Naive thymus-derived CD8-positive, alpha-beta T cell (primary cell): ENCODE measurements at regions not wholly inside any gene's neighbourhood (a gene's known extent, or its start where the extent isn't known, plus 50 kb on each side); places are given as distances from the start of the nearest gene placed in this dataset.

Experiments
- ATAC-seq, 2 donors: fragments of 150-1000 bp; cut with Tn5 transposase in 1 of 2; sonication (Bioruptor Pico), chemical (Tn5 transposase) in 1 of 2; 1 replicate in 1 of 2; 2 replicates in 1 of 2; pipeline ENCODE4 v1.10.0; 2021; ENCODE audit warnings: mild to moderate bottlenecking in 2 of 2, moderate library complexity in 2 of 2
- POLR2A ChIA-PET: fragments of 350-600 bp; sonication (Branson Sonifier 250); formaldehyde crosslinking; loops from one replicate; lab custom pipeline; 2021; ENCODE audit warnings: antibody characterized with exemption; lab: Charles Lee
- DNase-seq, 10 donors: peaks; one replicate each; pipeline versions ENCODE4 v3.0.0 to v3.0.0-alpha.2; 2020 to 2022
- H3K27ac Mint-ChIP-seq, 10 donors: one replicate each; pipeline ENCODE4 v1.8.0; 2020 to 2022; ENCODE audit warnings: mild to moderate bottlenecking in 10 of 10, mixed read lengths in 10 of 10, moderate library complexity in 4 of 10, inconsistent platforms in 1 of 10
- H3K27me3 Mint-ChIP-seq, 5 donors: one replicate each; pipeline ENCODE4 v1.8.0; 2021 to 2022; ENCODE audit warnings: mixed read lengths in 5 of 5
- H3K36me3 Mint-ChIP-seq, 3 donors: one replicate each; pipeline ENCODE4 v1.8.0; 2020 to 2022; ENCODE audit warnings: mixed read lengths in 3 of 3, mild to moderate bottlenecking in 2 of 3, inconsistent platforms in 1 of 3
- H3K4me1 Mint-ChIP-seq, 4 donors: one replicate each; pipeline ENCODE4 v1.8.0; 2021 to 2022; ENCODE audit warnings: mixed read lengths in 4 of 4
- H3K4me3 Mint-ChIP-seq, 10 donors: one replicate each; pipeline ENCODE4 v1.8.0; 2020 to 2022; ENCODE audit warnings: mild to moderate bottlenecking in 10 of 10, mixed read lengths in 10 of 10, moderate library complexity in 6 of 10, inconsistent platforms in 1 of 10
- H3K9me3 Mint-ChIP-seq, 9 donors: one replicate each; pipeline ENCODE4 v1.8.0; 2020 to 2022; ENCODE audit warnings: mixed read lengths in 9 of 9, mild to moderate bottlenecking in 3 of 9, inconsistent platforms in 1 of 9, moderate library complexity in 1 of 9

DNA sequence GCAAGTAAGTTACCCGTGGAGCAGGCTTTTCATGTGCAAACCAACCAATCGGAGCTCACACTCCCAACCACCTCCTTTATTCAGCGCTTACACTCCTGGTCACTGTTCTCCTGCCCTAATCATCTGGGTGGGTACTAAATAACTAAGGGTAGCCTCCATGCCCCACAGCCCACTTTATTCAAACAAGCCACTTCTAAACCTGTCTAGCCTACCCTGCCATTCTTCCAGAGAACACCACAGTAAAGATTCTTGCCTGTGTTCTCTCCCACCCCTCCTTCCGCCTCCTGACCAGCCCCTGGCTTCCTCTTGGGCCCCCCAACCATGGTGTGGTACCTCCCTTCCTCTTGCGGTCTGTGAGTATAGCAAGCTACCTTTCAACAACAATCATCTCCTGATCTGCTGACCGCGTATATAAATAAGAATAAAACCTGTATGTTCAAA is 581.9 kb downstream of the VRK1 start:
- H3K27me3 Mint-ChIP-seq = no peaks in the 10 kb centered on the region
- H3K4me1 Mint-ChIP-seq = peaks cover 26 to 60% (median 47%) of the 10 kb centered on the region in 4 donors
- POLR2A ChIA-PET = interaction anchor here (0.5 to 1.2 kb wide), 7 partner anchors 11 to 1769 kb away, joined by 3 to 4 read pairs (median 3); no protein-coding TSS in a partner anchor
- H3K4me3 Mint-ChIP-seq = peak overlapping the region; percentile 49 to 91 (median 82)
- H3K36me3 Mint-ChIP-seq = peaks cover 0 to 3% (median 0%) of the 10 kb centered on the region in 3 donors
- DNase-seq = peak in 8 of 10 donors; percentile 4 to 69 (median 42)
- H3K27ac Mint-ChIP-seq = peak overlapping the region; percentile 7 to 92 (median 72)
- H3K9me3 Mint-ChIP-seq = peaks cover 0 to 5% (median 0%) of the 10 kb centered on the region in 9 donors
- ATAC-seq = peak; percentile 73 to 88

DNA sequence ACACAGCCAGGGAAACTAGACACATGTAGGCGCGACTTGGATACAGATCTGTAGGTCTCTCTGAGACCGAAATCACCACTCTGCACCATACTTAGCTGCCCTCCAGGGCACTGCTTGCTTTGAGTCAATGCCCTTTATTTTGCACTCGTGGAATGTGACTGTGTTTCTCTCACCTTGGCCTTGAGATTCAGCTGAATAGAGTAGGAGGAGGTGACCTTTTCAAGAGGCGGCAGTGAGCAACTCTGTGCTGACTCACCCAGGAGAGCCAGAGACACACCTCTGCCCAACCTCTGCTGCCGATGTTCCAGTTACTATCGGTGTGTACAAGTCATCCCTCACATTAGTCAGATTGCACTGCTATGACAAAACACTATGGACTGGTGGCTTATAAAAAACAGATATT is 583.4 kb downstream of the VRK1 start:
- Mint-ChIP-seq H3K27me3 (no peaks in the 10 kb centered on the region), H3K9me3 (peaks cover 0 to 5% (median 0%) of the 10 kb centered on the region in 9 donors), H3K4me1 (peaks cover 24 to 59% (median 46%) of the 10 kb centered on the region in 4 donors), H3K27ac (peak overlapping the region in 5 of 10 donors; percentile 15 to 89 (median 32)), H3K4me3 (peak overlapping the region in 4 of 10 donors; percentile 71 to 85 (median 81)), H3K36me3 (peaks cover 0 to 3% (median 0%) of the 10 kb centered on the region in 3 donors)
- peak in 1 of 10 donors; percentile 31 for DNase-seq
- POLR2A ChIA-PET = no interaction called here
- ATAC-seq = no peak

DNA sequence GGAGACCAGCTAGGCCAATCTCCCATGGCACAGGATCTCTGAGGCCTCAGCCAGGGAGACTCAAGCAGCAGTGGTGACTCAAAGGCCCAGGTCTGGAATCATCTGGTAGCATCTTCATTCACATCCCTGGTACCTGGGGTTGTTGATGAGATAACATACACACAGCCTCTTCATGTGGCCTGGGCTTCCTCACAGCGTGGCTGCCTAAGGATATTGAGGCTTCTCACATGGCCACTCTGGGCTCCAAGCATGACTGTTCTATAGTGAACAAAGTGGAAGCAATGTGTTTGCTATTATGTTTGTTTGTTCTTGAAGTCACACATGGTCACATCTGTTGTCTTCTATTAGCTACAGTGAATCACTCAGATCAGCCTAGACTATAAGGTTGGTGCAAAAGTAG is 584.1 kb downstream of the VRK1 start:
- Mint-ChIP-seq H3K4me1 (peaks cover 27 to 55% (median 46%) of the 10 kb centered on the region in 4 donors), H3K4me3 (no peak overlapping the region), H3K27me3 (no peaks in the 10 kb centered on the region), H3K36me3 (peaks cover 0 to 3% (median 0%) of the 10 kb centered on the region in 3 donors), H3K27ac (peak overlapping the region in 3 of 10 donors; percentile 1 to 61 (median 15)), H3K9me3 (peaks cover 0 to 5% (median 0%) of the 10 kb centered on the region in 9 donors)
- DNase-seq = no peak
- no peak for ATAC-seq
- POLR2A ChIA-PET = no interaction called here

DNA sequence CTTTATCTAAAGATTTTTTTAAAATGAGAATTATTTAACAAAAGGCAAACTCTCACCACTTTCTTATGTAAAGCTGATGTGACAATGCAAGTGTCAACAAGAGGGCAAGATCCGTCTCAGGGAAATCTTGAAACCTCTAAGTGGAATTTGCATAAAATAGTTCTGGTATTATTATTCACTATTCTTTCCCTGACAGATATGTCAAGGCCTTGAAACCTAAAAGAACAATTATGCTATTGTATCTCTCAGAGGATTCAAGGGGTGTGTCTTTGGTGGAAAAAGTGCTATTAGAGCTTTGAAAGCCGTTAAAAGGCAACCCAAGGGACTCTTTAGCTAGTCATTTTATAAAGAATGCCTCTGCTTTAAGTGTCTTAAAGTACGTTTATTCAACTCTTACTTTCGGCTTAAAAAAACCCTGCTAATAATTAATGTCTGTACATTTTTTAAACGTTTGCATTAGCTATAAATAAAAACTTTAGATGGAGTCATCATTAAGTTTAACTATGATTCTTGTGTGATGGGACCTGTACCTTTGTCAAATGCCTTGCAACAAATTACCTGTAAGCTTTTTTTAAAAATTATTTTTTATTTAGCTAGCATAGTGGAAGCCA is 585.5 kb downstream of the VRK1 start:
- H3K27me3 Mint-ChIP-seq = no peaks in the 10 kb centered on the region
- POLR2A ChIA-PET = interaction anchor here (0.5 kb wide), 1 partner anchor 237 kb away, joined by 3 read pairs; no protein-coding TSS in a partner anchor
- DNase-seq (no peak), ATAC-seq (no peak)
- peaks cover 0 to 3% (median 0%) of the 10 kb centered on the region in 3 donors for H3K36me3 Mint-ChIP-seq
- no peak overlapping the region for H3K4me3 Mint-ChIP-seq
- H3K4me1 Mint-ChIP-seq = peaks cover 29 to 45% (median 38%) of the 10 kb centered on the region in 4 donors
- H3K27ac Mint-ChIP-seq = no peak overlapping the region
- peaks cover 0 to 5% (median 0%) of the 10 kb centered on the region in 9 donors for H3K9me3 Mint-ChIP-seq

DNA sequence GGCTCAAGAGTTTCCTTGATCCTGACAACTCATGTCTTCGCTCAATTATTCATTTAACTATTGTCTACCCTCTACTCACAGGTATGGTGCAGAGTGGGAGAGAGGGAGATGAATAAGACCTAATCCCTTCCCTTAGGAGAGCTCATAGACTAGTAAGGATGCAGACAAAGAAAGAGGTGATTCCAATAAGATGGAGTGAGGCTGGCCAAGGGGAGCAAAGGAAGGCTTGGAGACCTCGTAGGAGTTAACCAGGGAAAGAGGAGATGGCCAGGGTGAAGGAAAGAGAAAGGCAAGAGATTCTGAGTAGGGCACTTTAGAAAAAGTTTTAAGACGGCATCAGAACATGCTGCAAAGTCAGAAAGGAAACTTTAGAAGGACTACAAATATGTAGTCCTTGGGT is 588.5 kb downstream of the VRK1 start:
- H3K36me3 Mint-ChIP-seq = peaks cover 0 to 3% (median 0%) of the 10 kb centered on the region in 3 donors
- ATAC-seq = no peak
- H3K9me3 Mint-ChIP-seq = peaks cover 0 to 4% (median 0%) of the 10 kb centered on the region in 9 donors
- H3K27ac Mint-ChIP-seq = peak overlapping the region in 1 of 10 donors; percentile 2
- POLR2A ChIA-PET = no interaction called here
- no peaks in the 10 kb centered on the region for H3K27me3 Mint-ChIP-seq
- H3K4me1 Mint-ChIP-seq = peaks cover 7 to 15% (median 13%) of the 10 kb centered on the region in 4 donors
- DNase-seq = no peak
- no peak overlapping the region for H3K4me3 Mint-ChIP-seq

DNA sequence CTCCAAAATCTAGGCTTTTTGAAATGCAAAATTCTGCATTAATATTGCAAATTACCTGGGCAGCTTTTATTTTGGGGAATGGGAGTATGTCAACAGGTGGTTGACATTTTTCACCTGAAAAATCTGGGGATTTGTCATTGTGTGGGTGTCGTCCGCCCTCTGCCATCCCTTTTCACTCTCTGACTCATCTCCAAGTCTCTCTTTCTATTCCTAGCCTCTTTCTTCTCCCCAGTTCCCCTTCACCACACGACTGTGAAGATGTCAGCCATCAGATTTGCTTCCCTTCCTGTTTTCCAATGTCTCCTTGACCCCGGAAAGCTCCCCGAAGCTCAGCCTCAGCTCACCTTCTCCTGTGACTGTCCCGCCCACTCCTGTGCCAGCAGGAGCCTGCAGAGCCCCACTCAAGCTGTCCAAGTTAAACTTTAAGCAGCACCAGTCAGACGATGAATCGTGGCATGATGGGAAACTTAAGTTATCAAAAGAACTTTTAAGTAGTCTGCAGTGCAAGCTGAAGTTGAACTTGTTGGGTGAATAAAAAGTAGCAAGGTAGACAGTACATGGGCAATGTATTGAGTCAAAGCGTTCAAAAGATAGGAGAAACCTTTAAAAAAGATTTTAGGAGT is 590.2 kb downstream of the VRK1 start:
- Mint-ChIP-seq H3K9me3 (no peaks in the 10 kb centered on the region), H3K4me3 (no peak overlapping the region), H3K36me3 (no peaks in the 10 kb centered on the region), H3K4me1 (peaks cover 0 to 7% (median 4%) of the 10 kb centered on the region in 4 donors), H3K27ac (peak overlapping the region in 1 of 10 donors; percentile 57), H3K27me3 (no peaks in the 10 kb centered on the region)
- ATAC-seq (no peak), DNase-seq (no peak)
- POLR2A ChIA-PET = no interaction called here

DNA sequence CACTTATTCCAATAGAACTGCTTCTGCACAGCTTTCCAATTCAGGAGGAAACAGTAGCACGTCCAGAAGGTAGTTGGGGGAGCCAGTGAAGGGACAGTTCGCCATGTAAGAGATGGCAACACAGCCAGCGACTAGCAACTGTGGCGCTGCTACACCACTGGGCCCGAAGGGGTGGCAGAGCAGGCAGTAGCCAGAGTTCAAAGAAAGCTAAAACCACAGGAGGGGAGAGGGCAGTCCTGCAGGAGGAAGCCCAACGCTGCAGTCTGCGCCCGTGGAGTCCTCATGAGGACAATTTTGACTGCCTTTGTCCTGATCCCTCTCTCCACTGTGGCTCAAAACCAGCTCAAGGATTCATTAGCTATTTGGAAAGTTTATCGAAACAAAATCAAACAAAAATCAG is 591.2 kb downstream of the VRK1 start:
- no peaks in the 10 kb centered on the region for H3K36me3 Mint-ChIP-seq
- peaks cover 0 to 7% (median 4%) of the 10 kb centered on the region in 4 donors for H3K4me1 Mint-ChIP-seq
- no peak overlapping the region for H3K4me3 Mint-ChIP-seq
- ATAC-seq (no peak), DNase-seq (no peak)
- H3K27me3 Mint-ChIP-seq = no peaks in the 10 kb centered on the region
- peak overlapping the region in 1 of 10 donors; percentile 47 for H3K27ac Mint-ChIP-seq
- POLR2A ChIA-PET = no interaction called here
- no peaks in the 10 kb centered on the region for H3K9me3 Mint-ChIP-seq

DNA sequence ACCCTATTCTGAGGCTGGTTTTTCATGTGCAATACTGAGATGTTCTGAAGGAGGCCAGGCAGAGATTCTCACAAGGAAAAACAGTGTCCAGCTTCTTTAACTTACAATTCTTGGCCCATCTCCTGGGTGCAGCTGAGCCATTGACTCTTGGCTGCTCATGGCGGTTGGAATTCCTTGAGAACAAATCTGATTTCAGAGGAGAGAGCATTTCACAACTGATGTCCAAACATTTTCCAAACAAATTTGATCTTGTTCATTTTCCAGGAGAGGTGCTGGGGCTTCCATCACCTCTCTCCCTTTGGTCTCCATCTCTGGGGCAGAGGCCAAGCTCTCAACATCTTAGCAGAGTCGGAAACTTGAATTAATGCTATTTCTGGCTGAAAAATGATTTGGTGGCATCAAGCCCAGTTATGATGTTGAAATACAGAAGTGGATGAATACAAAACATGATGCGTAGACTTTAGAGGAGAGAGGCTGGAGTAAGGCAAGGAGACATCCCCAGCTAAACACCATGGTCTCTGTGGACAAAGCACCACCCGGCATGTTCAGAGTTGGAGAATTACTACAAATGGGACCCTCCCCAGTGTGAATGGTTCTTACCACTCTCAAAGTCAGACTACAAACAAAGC is 593.0 kb downstream of the VRK1 start:
- H3K9me3 Mint-ChIP-seq = no peaks in the 10 kb centered on the region
- no peak overlapping the region for H3K4me3 Mint-ChIP-seq
- POLR2A ChIA-PET = interaction anchor here (1.1 kb wide), 1 partner anchor 500 kb away, joined by 3 read pairs; no protein-coding TSS in a partner anchor
- no peaks in the 10 kb centered on the region for H3K36me3 Mint-ChIP-seq
- DNase-seq (no peak), ATAC-seq (no peak)
- H3K27me3 Mint-ChIP-seq = no peaks in the 10 kb centered on the region
- H3K27ac Mint-ChIP-seq = no peak overlapping the region
- H3K4me1 Mint-ChIP-seq = peaks cover 2 to 7% (median 4%) of the 10 kb centered on the region in 4 donors

DNA sequence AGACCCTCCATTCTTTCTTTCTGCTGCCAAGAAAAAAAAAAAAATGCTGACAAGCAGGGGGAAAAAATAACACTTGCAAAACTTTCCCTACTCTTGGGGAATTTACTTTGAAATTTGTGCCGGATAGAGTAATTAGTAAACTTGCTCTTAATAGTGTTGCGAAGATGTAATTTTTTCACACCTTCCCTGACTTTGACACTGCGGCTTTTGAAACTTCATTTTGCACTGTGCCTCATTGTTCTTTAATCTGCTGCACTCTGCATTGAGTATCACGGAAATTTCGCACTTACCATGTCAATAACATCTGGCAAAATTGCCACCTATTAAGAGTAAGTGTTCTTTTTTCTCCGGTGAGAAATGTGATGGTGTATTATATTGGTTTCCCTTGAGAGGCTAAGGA is 596.1 kb downstream of the VRK1 start:
- Mint-ChIP-seq H3K27ac (peak overlapping the region in 1 of 10 donors; percentile 55), H3K4me3 (peak overlapping the region in 1 of 10 donors; percentile 30), H3K36me3 (no peaks in the 10 kb centered on the region), H3K27me3 (no peaks in the 10 kb centered on the region), H3K9me3 (no peaks in the 10 kb centered on the region), H3K4me1 (peaks cover 3 to 7% (median 4%) of the 10 kb centered on the region in 4 donors)
- POLR2A ChIA-PET = no interaction called here
- DNase-seq = peak in 1 of 10 donors; percentile 15
- no peak for ATAC-seq

DNA sequence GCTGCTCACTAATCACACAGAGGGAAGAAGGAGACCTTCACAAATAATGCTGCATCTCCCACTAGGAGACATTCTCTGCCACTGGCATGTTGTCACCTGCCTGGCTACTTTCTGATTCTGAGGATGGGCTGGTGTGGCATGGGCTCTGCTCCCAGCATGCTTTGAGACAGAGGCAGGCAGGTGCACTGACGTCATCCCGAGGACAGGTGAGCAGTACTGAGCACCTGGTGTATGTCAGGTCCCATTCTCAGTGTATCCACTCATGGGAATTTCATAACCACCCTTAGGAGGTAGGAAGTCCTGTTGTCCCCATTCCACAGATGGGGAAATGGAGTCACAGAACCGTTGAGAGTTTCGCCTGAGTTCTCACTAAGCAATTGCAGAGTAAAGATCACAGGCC is 597.9 kb downstream of the VRK1 start:
- no peak for DNase-seq
- H3K9me3 Mint-ChIP-seq = peaks cover 0 to 3% (median 0%) of the 10 kb centered on the region in 9 donors
- no peaks in the 10 kb centered on the region for H3K36me3 Mint-ChIP-seq
- peak overlapping the region in 1 of 10 donors; percentile 37 for H3K27ac Mint-ChIP-seq
- peaks cover 3 to 6% (median 4%) of the 10 kb centered on the region in 4 donors for H3K4me1 Mint-ChIP-seq
- POLR2A ChIA-PET = no interaction called here
- ATAC-seq = no peak
- no peaks in the 10 kb centered on the region for H3K27me3 Mint-ChIP-seq
- H3K4me3 Mint-ChIP-seq = no peak overlapping the region

DNA sequence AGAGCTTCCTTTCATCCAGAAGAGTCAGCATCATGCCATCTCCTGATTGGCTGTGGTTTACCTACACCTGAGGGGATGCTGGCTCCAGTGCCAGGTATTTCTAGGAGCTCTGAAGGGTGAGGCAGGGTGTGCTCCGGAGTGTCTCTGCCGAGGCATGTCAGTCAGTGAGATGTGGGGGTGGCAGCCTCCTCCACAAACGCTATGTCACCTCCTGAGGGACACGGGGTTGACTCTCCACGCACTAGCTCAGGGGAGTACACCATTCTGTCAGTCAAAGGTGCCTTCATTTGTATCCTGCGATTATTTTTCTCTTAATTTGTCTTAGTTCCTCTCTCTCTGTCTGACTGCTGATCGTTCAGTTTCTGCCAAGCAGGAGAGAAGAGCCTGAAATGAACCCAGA is 604.5 kb downstream of the VRK1 start:
- no peak for ATAC-seq

DNA sequence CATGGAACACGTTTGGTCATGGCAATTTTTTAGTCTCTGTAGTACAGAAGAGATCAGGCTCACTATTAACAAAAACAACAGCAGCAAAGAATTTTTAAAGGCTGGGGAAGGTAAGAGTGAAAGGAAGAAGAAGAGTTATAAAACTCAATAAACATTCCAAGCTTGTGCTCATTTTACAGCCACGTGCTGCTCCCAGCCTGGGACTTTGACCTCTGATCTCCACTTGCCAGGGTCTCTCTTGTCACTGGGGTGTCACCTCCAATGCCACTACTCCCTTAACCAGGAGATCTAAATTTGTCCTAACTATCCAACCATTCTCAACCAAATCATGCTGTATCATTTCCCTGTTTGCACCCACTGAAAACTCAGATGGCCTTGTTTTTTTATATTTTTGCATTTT is 605.1 kb downstream of the VRK1 start:
- H3K36me3 Mint-ChIP-seq = peaks cover 0 to 3% (median 0%) of the 10 kb centered on the region in 3 donors
- H3K27me3 Mint-ChIP-seq = peaks cover 0 to 4% (median 0%) of the 10 kb centered on the region in 5 donors
- peaks cover 0 to 3% (median 0%) of the 10 kb centered on the region in 9 donors for H3K9me3 Mint-ChIP-seq
- H3K27ac Mint-ChIP-seq = no peak overlapping the region
- H3K4me3 Mint-ChIP-seq = no peak overlapping the region
- no peak for DNase-seq
- no peak for ATAC-seq
- peaks cover 1 to 6% (median 5%) of the 10 kb centered on the region in 4 donors for H3K4me1 Mint-ChIP-seq
- POLR2A ChIA-PET = no interaction called here

More for the DNA sequence above, 604.5 kb downstream of the VRK1 start:
- DNase-seq = no peak
- Mint-ChIP-seq H3K27ac (peak overlapping the region in 1 of 10 donors; percentile 60), H3K27me3 (peaks cover 0 to 4% (median 0%) of the 10 kb centered on the region in 5 donors), H3K4me1 (peaks cover 1 to 6% (median 5%) of the 10 kb centered on the region in 4 donors), H3K36me3 (peaks cover 0 to 3% (median 0%) of the 10 kb centered on the region in 3 donors), H3K4me3 (no peak overlapping the region), H3K9me3 (peaks cover 0 to 3% (median 0%) of the 10 kb centered on the region in 9 donors)
- POLR2A ChIA-PET = no interaction called here
